Chondrocyte (in vitro differentiated cells): ENCODE measurements at regions not wholly inside any gene's neighbourhood (a gene's known extent, or its start where the extent isn't known, plus 50 kb on each side); places are given as distances from the start of the nearest gene placed in this dataset.

Source experiments
- DNase-seq: peaks from one replicate; pipeline ENCODE4 v3.0.0; 2021; ENCODE audit warnings: mixed read lengths, low spot score
- H3K27ac Mint-ChIP-seq: one replicate; pipeline ENCODE4 v1.8.0; 2021; ENCODE audit warnings: mild to moderate bottlenecking, moderate library complexity, mixed read lengths; ENCODE audit not compliant: unreplicated experiment
- H3K27me3 Mint-ChIP-seq: 2 replicates; pipeline ENCODE4 v1.8.0; 2021; ENCODE audit warnings: low read depth, mixed read lengths
- H3K36me3 Mint-ChIP-seq: 2 replicates; pipeline ENCODE4 v1.8.0; 2021; ENCODE audit warnings: low read depth, mixed read lengths
- H3K4me1 Mint-ChIP-seq: 2 replicates; pipeline ENCODE4 v1.8.0; 2021; ENCODE audit warnings: low read depth, mild to moderate bottlenecking, mixed read lengths
- H3K4me3 Mint-ChIP-seq: one replicate; pipeline ENCODE4 v1.8.0; 2021; ENCODE audit warnings: mild to moderate bottlenecking, moderate library complexity, mixed read lengths; ENCODE audit not compliant: unreplicated experiment
- H3K9me3 Mint-ChIP-seq: 2 replicates; pipeline ENCODE4 v1.8.0; 2021; ENCODE audit warnings: low read depth, mixed read lengths
- CTCF ChIP-seq: fragments of 200-600 bp; sonication (generic); IDR thresholded peaks from 2 replicates; pipeline ENCODE4 v1.5.0; 2021; ENCODE audit warnings: antibody characterized with exemption, mild to moderate bottlenecking, moderate library complexity

- Mint-ChIP-seq H3K4me1 (peaks cover 5% of the 10 kb centered on the region), H3K9me3 (no peaks in the 10 kb centered on the region), H3K27me3 (no peaks in the 10 kb centered on the region), H3K27ac (no peak overlapping the region), H3K4me3 (no peak overlapping the region), H3K36me3 (no peaks in the 10 kb centered on the region)
- no peak for TF ChIP-seq CTCF
- DNase-seq = no peak
These were observed 431.7 kb upstream of the MAP3K7 start for GRCh38 chr6:91018586-91018985.

GRCh38 chr6:91013511-91013910 lies 426.6 kb upstream of the MAP3K7 start:
- Mint-ChIP-seq H3K27me3 (peaks cover 6% of the 10 kb centered on the region), H3K4me1 (no peaks in the 10 kb centered on the region), H3K36me3 (no peaks in the 10 kb centered on the region), H3K9me3 (no peaks in the 10 kb centered on the region), H3K27ac (no peak overlapping the region), H3K4me3 (no peak overlapping the region)
- no peak for DNase-seq
- no peak for TF ChIP-seq CTCF

GRCh38 chr6:90997076-90997475 lies 410.2 kb upstream of the MAP3K7 start:
- no peak for TF ChIP-seq CTCF
- Mint-ChIP-seq H3K27me3 (no peaks in the 10 kb centered on the region), H3K36me3 (no peaks in the 10 kb centered on the region), H3K9me3 (peaks cover 4% of the 10 kb centered on the region), H3K27ac (no peak overlapping the region), H3K4me1 (peaks cover 16% of the 10 kb centered on the region), H3K4me3 (no peak overlapping the region)
- DNase-seq = no peak

- H3K4me1 Mint-ChIP-seq = peaks cover 6% of the 10 kb centered on the region
- no peaks in the 10 kb centered on the region for H3K9me3 Mint-ChIP-seq
- no peak overlapping the region for H3K4me3 Mint-ChIP-seq
- TF ChIP-seq CTCF = no peak
- H3K27me3 Mint-ChIP-seq = no peaks in the 10 kb centered on the region
- no peak overlapping the region for H3K27ac Mint-ChIP-seq
- H3K36me3 Mint-ChIP-seq = no peaks in the 10 kb centered on the region
- no peak for DNase-seq
These were observed 406.9 kb upstream of the MAP3K7 start for GRCh38 chr6:90993770-90994169.

GRCh38 chr6:90989763-90990162 lies 402.9 kb upstream of the MAP3K7 start:
- no peak overlapping the region for H3K27ac Mint-ChIP-seq
- no peaks in the 10 kb centered on the region for H3K9me3 Mint-ChIP-seq
- peaks cover 1% of the 10 kb centered on the region for H3K27me3 Mint-ChIP-seq
- H3K36me3 Mint-ChIP-seq = no peaks in the 10 kb centered on the region
- no peak for DNase-seq
- TF ChIP-seq CTCF = no peak
- H3K4me1 Mint-ChIP-seq = peaks cover 6% of the 10 kb centered on the region
- H3K4me3 Mint-ChIP-seq = no peak overlapping the region
